ENCODE measurements at regions not wholly inside any gene's neighbourhood (a gene's known extent, or its start where the extent isn't known, plus 50 kb on each side); places are given as distances from the start of the nearest gene placed in this dataset.

DNA sequence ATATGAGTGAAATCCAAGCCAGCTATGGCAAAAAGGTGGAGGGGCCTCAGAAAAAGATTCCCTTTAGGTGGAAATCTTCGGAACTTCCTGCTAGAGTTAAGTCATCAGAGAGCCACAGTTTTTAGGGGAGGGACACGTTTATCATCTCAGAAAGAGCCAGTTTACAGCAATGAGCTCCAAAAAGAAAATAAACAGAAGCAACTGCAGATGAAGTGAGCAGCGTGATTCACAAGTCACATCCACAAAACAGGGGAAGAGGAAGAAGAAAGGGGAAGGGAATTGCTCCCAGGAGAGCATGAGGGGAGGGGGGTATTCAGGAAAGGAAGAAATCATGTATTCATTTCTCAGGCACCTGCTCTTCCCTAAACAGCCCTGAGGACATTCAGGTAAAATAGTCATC lies 156.2 kb upstream of the FOXK1 start:
- TF ChIP-seq ERF (CRISPR knock-in tag; IDR thresholded peaks at IDR 0.05) (no peak), GABPB2 (CRISPR knock-in tag; conservative IDR thresholded peaks at IDR 0.05) (no peak), FOXJ3 (CRISPR knock-in tag; IDR thresholded peaks at IDR 0.05) (no peak), TEAD1 (CRISPR knock-in tag; IDR thresholded peaks at IDR 0.05) (no peak), KLF10 (CRISPR knock-in tag; IDR thresholded peaks at IDR 0.05) (no peak), HDAC8 (tag; IDR thresholded peaks at IDR 0.05) (no peak), ZBTB8A (IDR thresholded peaks at IDR 0.05; ENCODE audit: partially characterized antibody) (no peak), HNRNPLL (IDR thresholded peaks at IDR 0.05; ENCODE audit: low read depth, low read length, poor library complexity, severe bottlenecking) (no peak), ETV6 (IDR thresholded peaks at IDR 0.05; ENCODE audit: borderline replicate concordance in 1 of 2, low read depth in 2 of 2, low read length in 1 of 2) (no peak), ETV6 (CRISPR knock-in tag; IDR thresholded peaks at IDR 0.05; ENCODE audit: borderline replicate concordance) (no peak)
- DNase-seq (ENCODE audit: extremely low read depth in 1 of 4, low spot score in 3 of 4): no peak
- no peak for FAIRE-seq
- no peaks in the 10 kb centered on the region for H3K4me1 ChIP-seq (replicated peaks in 1 of 2; ENCODE audit: control insufficient read depth in 2 of 2, insufficient read depth in 2 of 2, low read length in 2 of 2)
- no peak overlapping the region for H3K27ac ChIP-seq (ENCODE audit: extremely low read depth, low read depth, low read length)
- POLR2A ChIA-PET: interaction anchor here (1.0 kb wide), 1 partner anchor 8 kb away, joined by 3 read pairs; no protein-coding TSS in a partner anchor
- H3K9me3 ChIP-seq (replicated peaks; ENCODE audit: control insufficient read depth, insufficient read depth, low read depth, low read length): no peaks in the 10 kb centered on the region
- peaks cover 0 to 4% of the 10 kb centered on the region in 2 experiments; a peak in 1 of 5 replicates for H3K27me3 ChIP-seq (ENCODE audit: control insufficient read depth in 2 of 2, insufficient read depth in 2 of 2, low read length in 2 of 2)
- no peak overlapping the region for H3K4me2 ChIP-seq (ENCODE audit: insufficient read depth, low read length)
- H3K79me2 ChIP-seq (ENCODE audit: control insufficient read depth, insufficient read depth, low read length): no peaks in the 10 kb centered on the region
- no peak overlapping the region for H3K9ac ChIP-seq (ENCODE audit: insufficient read depth in 1 of 2, low read depth in 2 of 2, low read length in 2 of 2)
- intact Hi-C loops (cut with micrococcal nuclease) (no loop called here), in situ Hi-C loops (cut with MboI) (no loop called here)
- H4K20me1 ChIP-seq (replicated peaks; ENCODE audit: control insufficient read depth, insufficient read depth, low read length): no peaks in the 10 kb centered on the region
- no peak for ATAC-seq
- H3K4me3 ChIP-seq: no peak overlapping the region
- WGBS (ENCODE audit: insufficient coverage, low coverage, missing lambda C conversion rate): 0% methylated on average over 3 of the region's 3 CpGs
- CTCF ChIA-PET (ENCODE audit: low intra/inter-chr PET ratio): no interaction called here
- no peaks in the 10 kb centered on the region for H3K36me3 ChIP-seq (ENCODE audit: control insufficient read depth, insufficient read depth, low read length)
- H2AFZ ChIP-seq (ENCODE audit: low read depth, low read length): no peak overlapping the region
- H3K9me1 ChIP-seq (ENCODE audit: control insufficient read depth, insufficient read depth, low read length): no peaks in the 10 kb centered on the region
- BruUV-seq (replicated peaks): no TSS peak

Data from K562 (cell line).